ENCODE measurements at regions not wholly inside any gene's neighbourhood (a gene's known extent, or its start where the extent isn't known, plus 50 kb on each side); places are given as distances from the start of the nearest gene placed in this dataset.

DNA sequence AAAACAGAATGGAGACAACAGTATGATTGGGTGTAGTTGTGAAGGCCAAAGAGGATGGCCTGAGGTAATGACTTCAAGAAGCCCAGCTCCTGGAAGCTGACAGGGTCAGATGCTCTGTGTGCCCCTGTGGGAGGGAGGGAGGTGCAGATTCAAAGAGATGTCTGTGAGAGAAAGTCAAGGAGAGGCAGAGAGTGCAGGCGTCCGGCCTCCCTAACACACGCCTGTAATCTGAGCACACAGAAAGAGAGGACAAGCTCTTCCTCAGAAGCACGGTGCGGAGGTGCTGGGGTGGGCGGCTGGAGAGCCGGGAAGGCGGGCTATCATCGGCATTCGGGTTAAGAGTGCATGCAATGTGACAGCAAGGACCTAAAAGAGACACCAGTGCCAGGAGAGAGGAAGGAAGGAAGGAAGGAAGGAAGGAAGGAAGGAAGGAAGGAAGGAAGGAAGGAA is 238.2 kb upstream of the HES1 start:
- TF ChIP-seq, protein P1, sequence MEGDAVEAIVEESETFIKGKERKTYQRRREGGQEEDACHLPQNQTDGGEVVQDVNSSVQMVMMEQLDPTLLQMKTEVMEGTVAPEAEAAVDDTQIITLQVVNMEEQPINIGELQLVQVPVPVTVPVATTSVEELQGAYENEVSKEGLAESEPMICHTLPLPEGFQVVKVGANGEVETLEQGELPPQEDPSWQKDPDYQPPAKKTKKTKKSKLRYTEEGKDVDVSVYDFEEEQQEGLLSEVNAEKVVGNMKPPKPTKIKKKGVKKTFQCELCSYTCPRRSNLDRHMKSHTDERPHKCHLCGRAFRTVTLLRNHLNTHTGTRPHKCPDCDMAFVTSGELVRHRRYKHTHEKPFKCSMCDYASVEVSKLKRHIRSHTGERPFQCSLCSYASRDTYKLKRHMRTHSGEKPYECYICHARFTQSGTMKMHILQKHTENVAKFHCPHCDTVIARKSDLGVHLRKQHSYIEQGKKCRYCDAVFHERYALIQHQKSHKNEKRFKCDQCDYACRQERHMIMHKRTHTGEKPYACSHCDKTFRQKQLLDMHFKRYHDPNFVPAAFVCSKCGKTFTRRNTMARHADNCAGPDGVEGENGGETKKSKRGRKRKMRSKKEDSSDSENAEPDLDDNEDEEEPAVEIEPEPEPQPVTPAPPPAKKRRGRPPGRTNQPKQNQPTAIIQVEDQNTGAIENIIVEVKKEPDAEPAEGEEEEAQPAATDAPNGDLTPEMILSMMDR (IDR thresholded peaks at IDR 0.05; ENCODE audit: low read depth, low read length), result no peak
- TF ChIP-seq, protein P2, sequence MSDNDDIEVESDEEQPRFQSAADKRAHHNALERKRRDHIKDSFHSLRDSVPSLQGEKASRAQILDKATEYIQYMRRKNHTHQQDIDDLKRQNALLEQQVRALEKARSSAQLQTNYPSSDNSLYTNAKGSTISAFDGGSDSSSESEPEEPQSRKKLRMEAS (IDR thresholded peaks at IDR 0.05; ENCODE audit: low read depth, low read length), result no peak
- no peak for TF ChIP-seq POLR2A (IDR thresholded peaks at IDR 0.05; ENCODE audit: extremely low read depth, insufficient read length)
- TF ChIP-seq MYC (IDR thresholded peaks at IDR 0.05; ENCODE audit: low read depth, low read length), result no peak
